ENCODE measurements at regions not wholly inside any gene's neighbourhood (a gene's known extent, or its start where the extent isn't known, plus 50 kb on each side); places are given as distances from the start of the nearest gene placed in this dataset.

- TF ChIP-seq TRIM24 (CRISPR knock-in tag; IDR thresholded peaks at IDR 0.05) (no peak), FOXA3 (CRISPR knock-in tag; IDR thresholded peaks at IDR 0.05) (no peak), SYNCRIP (IDR thresholded peaks at IDR 0.05; ENCODE audit: insufficient read depth, low read depth, low read length) (no peak), ZNF543 (CRISPR knock-in tag; IDR thresholded peaks at IDR 0.05) (no peak), ZSCAN5A (CRISPR knock-in tag; IDR thresholded peaks at IDR 0.05; ENCODE audit: borderline replicate concordance) (no peak), ZNF749 (CRISPR knock-in tag; IDR thresholded peaks at IDR 0.05; ENCODE audit: borderline replicate concordance) (no peak), MLX (CRISPR knock-in tag; IDR thresholded peaks at IDR 0.05) (no peak), NCOA1 (CRISPR knock-in tag; IDR thresholded peaks at IDR 0.05) (0 out of 2 replicates have a peak, but pooled peaks have one; percentile 16), HNF4G (IDR thresholded peaks at IDR 0.05; ENCODE audit: borderline replicate concordance, low read depth, low read length) (peak; percentile 46), HNF4G (CRISPR knock-in tag; IDR thresholded peaks at IDR 0.05; ENCODE audit: borderline replicate concordance, low read depth) (no peak), KLF16 (CRISPR knock-in tag; IDR thresholded peaks at IDR 0.05) (no peak), ZSCAN20 (CRISPR knock-in tag; IDR thresholded peaks at IDR 0.05; ENCODE audit: borderline replicate concordance) (no peak), ZNF224 (CRISPR knock-in tag; IDR thresholded peaks at IDR 0.05) (no peak), MNT (IDR thresholded peaks at IDR 0.05) (no peak), RFXANK (CRISPR knock-in tag; IDR thresholded peaks at IDR 0.05) (no peak), MAFF (IDR thresholded peaks at IDR 0.05; ENCODE audit: low read depth, low read length) (no peak), ZNF18 (CRISPR knock-in tag; IDR thresholded peaks at IDR 0.05; ENCODE audit: insufficient replicate concordance) (no peak), DZIP1 (CRISPR knock-in tag; IDR thresholded peaks at IDR 0.05) (no peak), ZNF337 (CRISPR knock-in tag; IDR thresholded peaks at IDR 0.05; ENCODE audit: borderline replicate concordance, low read depth) (no peak), ZNF589 (CRISPR knock-in tag; conservative IDR thresholded peaks at IDR 0.05) (0 out of 2 replicates have a peak, but pooled peaks have one; percentile 1), GZF1 (CRISPR knock-in tag; IDR thresholded peaks at IDR 0.05) (no peak), ZNF12 (CRISPR knock-in tag; IDR thresholded peaks at IDR 0.05) (peak; percentile 96), SNAPC2 (CRISPR knock-in tag; IDR thresholded peaks at IDR 0.05) (no peak)
Observed at GRCh38 chr20:62542862-62543261, 67.1 kb upstream of the GATA5 start (continued).

All from HepG2 (cell line).